ENCODE measurements at regions not wholly inside any gene's neighbourhood (a gene's known extent, or its start where the extent isn't known, plus 50 kb on each side); places are given as distances from the start of the nearest gene placed in this dataset.

DNA sequence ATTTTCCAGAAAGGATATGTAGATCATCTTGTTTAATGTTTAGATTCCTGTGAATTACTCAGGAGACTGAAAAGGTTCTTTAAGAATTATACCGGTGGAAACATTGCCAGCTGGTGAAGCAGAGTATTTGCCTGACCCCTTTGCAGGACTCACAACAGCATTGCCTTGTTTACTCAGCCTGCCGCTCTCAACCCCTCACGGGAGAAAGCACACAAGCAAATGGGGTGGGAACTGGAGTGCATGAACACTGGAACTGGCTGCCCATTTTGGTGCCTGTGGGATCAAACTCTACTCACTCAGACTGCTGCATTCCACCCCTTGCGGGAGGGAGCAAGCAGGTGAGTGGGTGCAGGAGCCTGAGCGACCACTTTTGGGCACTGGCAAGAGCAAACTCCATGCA, 804.7 kb upstream of the SLITRK1 start:
- no peak for DNase-seq
- Histone ChIP-seq H3K4me1 (no peaks in the 10 kb centered on the region), H3K27ac (no peak overlapping the region), H3K27me3 (no peaks in the 10 kb centered on the region), H3K4me3 (no peak overlapping the region), H3K36me3 (no peaks in the 10 kb centered on the region), H3K9me3 (no peaks in the 10 kb centered on the region)
- intact Hi-C loops (cut with DNase I) = no loop called here
- 55 to 67% methylated on average over 3 of the region's 5 CpGs for WGBS, 2 donors
- TF ChIP-seq, protein P1, sequence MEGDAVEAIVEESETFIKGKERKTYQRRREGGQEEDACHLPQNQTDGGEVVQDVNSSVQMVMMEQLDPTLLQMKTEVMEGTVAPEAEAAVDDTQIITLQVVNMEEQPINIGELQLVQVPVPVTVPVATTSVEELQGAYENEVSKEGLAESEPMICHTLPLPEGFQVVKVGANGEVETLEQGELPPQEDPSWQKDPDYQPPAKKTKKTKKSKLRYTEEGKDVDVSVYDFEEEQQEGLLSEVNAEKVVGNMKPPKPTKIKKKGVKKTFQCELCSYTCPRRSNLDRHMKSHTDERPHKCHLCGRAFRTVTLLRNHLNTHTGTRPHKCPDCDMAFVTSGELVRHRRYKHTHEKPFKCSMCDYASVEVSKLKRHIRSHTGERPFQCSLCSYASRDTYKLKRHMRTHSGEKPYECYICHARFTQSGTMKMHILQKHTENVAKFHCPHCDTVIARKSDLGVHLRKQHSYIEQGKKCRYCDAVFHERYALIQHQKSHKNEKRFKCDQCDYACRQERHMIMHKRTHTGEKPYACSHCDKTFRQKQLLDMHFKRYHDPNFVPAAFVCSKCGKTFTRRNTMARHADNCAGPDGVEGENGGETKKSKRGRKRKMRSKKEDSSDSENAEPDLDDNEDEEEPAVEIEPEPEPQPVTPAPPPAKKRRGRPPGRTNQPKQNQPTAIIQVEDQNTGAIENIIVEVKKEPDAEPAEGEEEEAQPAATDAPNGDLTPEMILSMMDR (IDR thresholded peaks at IDR 0.05) = no peak
- TF ChIP-seq POLR2A (IDR thresholded peaks at IDR 0.05) = no peak

DNA sequence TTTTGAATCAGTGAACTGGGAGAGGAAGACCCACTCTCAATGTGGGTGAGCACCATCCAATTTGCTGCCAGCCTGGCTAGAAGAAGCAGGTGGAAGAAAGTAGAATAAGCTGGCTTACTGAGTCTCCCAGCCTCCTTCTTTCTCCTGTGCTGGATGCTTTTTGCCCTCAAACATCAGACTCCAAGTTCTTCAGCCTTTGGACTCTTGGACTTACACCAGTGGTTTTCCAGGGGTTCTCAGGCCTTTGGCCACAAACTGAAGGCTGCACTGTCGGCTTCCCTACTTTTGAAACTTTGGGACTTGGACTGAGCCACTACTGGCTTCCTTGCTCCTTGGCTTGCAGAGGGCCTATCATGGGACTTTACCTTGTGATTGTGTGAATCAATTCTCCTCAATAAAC, 804.2 kb upstream of the SLITRK1 start:
- intact Hi-C loops (cut with DNase I) = no loop called here
- 67 to 71% methylated on average over 1 of the region's 1 CpG for WGBS, 2 donors
- no peak for DNase-seq
- TF ChIP-seq, protein P1 (IDR thresholded peaks at IDR 0.05) = no peak
- TF ChIP-seq POLR2A (IDR thresholded peaks at IDR 0.05) = no peak
- H3K9me3 ChIP-seq = no peaks in the 10 kb centered on the region
- H3K36me3 ChIP-seq = no peaks in the 10 kb centered on the region
- H3K4me3 ChIP-seq = no peak overlapping the region
- no peak overlapping the region for H3K27ac ChIP-seq
- H3K27me3 ChIP-seq = no peaks in the 10 kb centered on the region
- no peaks in the 10 kb centered on the region for H3K4me1 ChIP-seq

DNA sequence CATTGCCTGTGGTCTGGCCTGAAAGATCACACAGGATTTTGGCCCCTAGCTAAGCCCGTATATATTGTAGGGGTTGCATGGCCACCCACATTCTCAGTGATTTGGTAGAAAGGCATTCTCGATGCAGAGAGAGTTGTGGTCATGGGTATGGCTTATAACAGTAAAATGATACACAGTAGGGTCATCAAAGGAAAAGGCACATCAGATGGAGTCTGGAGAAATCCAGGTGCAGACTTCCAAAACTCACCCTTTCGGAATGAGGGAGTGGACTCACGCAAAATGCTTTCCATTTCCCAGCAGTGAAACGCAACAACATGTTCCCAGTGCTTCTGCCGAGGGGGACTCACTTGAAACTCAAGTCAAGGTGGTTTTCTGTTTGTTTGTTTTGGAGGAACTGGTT, 802.5 kb upstream of the SLITRK1 start:
- no peak overlapping the region for H3K27ac ChIP-seq
- no peaks in the 10 kb centered on the region for H3K9me3 ChIP-seq
- H3K36me3 ChIP-seq = no peaks in the 10 kb centered on the region
- no peaks in the 10 kb centered on the region for H3K4me1 ChIP-seq
- WGBS, 2 donors = 82 to 93% methylated on average over 5 to 6 of the region's 6 CpGs
- no peak overlapping the region for H3K4me3 ChIP-seq
- no peaks in the 10 kb centered on the region for H3K27me3 ChIP-seq
- DNase-seq = no peak
- intact Hi-C loops (cut with DNase I) = no loop called here
- no peak for TF ChIP-seq POLR2A (IDR thresholded peaks at IDR 0.05)
- TF ChIP-seq, protein P1 (IDR thresholded peaks at IDR 0.05) = no peak

DNA sequence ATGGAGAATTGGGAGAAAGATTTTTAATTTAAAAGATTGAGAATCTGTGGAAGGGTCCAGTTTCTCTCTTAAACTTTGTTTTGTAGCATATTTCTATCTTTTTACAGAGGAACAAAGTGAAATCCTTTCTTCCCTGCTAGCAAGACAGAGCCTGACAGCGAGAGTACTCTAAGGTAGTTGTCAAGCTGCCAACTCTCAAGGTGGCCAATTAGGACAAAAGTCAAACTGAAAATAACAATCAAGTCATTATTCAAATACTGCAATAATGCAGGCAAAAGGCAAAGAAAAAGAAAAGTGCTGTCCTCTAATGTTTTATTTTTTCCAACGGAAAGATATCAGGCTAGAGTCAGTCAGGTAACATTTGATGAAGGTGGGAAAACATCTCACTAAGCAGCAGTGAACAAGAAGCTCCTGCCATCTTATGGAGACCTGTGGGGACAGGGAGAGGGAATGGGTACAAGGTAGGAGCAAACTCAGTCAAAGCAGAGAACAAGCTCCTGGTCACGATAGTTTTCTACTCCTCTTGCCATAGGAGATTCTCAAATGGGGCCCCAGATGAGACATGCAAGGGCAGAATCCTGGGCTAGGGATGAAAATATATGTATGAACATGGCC, 801.9 kb upstream of the SLITRK1 start:
- no peaks in the 10 kb centered on the region for H3K4me1 ChIP-seq
- H3K4me3 ChIP-seq = no peak overlapping the region
- intact Hi-C loops (cut with DNase I) = no loop called here
- no peak for TF ChIP-seq POLR2A (IDR thresholded peaks at IDR 0.05)
- TF ChIP-seq, protein P1 (IDR thresholded peaks at IDR 0.05) = no peak
- H3K27ac ChIP-seq = no peak overlapping the region
- WGBS, 2 donors = 42 to 47% methylated on average over 3 of the region's 3 CpGs
- no peaks in the 10 kb centered on the region for H3K27me3 ChIP-seq
- no peak for DNase-seq
- no peaks in the 10 kb centered on the region for H3K36me3 ChIP-seq
- H3K9me3 ChIP-seq = no peaks in the 10 kb centered on the region

DNA sequence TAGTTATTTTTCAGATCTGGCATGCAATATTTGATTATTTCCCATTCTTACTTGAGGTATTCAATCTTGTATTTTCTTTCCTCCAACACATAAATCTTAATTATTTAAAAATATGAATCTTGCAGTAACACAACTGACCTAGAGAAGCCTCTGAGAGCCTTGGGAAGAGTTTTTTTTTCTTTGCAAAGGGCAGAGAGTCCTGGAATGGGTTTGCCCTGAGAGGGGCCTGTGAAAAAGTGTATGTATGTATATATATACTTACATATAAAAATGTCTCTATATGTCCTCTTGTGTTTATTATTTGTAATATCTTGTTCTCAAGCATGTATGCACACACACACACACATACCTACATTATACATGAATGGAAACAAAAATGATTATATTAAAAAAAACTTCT, 801.2 kb upstream of the SLITRK1 start:
- H3K9me3 ChIP-seq = no peaks in the 10 kb centered on the region
- intact Hi-C loops (cut with DNase I) = no loop called here

More for the DNA sequence above, 801.2 kb upstream of the SLITRK1 start:
- TF ChIP-seq, protein P1 (IDR thresholded peaks at IDR 0.05) = no peak
- no peak for TF ChIP-seq POLR2A (IDR thresholded peaks at IDR 0.05)
- no peak for DNase-seq
- H3K27ac ChIP-seq = no peak overlapping the region
- H3K4me1 ChIP-seq = no peaks in the 10 kb centered on the region
- H3K4me3 ChIP-seq = no peak overlapping the region
- H3K36me3 ChIP-seq = no peaks in the 10 kb centered on the region
- no peaks in the 10 kb centered on the region for H3K27me3 ChIP-seq

All from esophagus squamous epithelium (tissue), 5 donors.